ENCODE measurements at regions not wholly inside any gene's neighbourhood (a gene's known extent, or its start where the extent isn't known, plus 50 kb on each side); places are given as distances from the start of the nearest gene placed in this dataset.

DNA sequence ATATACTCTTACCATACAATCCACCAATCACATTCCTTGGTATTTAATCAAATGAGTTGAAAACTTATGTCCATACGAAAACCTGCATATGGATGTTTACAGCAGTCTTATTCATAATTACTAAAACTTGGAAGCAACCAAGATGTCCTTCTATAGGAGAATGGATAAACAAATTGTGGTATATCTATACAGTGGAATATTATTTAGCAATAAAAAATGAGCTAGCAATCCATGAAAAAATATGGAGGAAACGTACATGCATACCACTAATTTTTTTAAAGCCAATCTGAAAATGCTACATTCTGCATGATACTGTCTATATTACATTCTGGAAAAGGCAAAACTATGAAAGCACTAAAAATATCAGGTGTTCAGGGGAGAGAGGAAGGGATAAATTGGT is 73.9 kb upstream of the LPP start:
- no peak for TF ChIP-seq POLR2A (IDR thresholded peaks at IDR 0.05; ENCODE audit: low read depth, low read length)
- TF ChIP-seq CTCF (IDR thresholded peaks at IDR 0.05; ENCODE audit: extremely low read depth in 1 of 2, insufficient read depth in 1 of 2, low read depth in 1 of 2, low read length in 2 of 2) = no peak
- TF ChIP-seq JUN (IDR thresholded peaks at IDR 0.05; ENCODE audit: borderline replicate concordance, insufficient read depth, insufficient read length, low read depth) = no peak
- TF ChIP-seq EZH2 (IDR thresholded peaks at IDR 0.05; ENCODE audit: borderline replicate concordance, low read depth, low read length, severe bottlenecking) = no peak
- TF ChIP-seq, protein P1, sequence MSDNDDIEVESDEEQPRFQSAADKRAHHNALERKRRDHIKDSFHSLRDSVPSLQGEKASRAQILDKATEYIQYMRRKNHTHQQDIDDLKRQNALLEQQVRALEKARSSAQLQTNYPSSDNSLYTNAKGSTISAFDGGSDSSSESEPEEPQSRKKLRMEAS (IDR thresholded peaks at IDR 0.05; ENCODE audit: insufficient read depth, insufficient read length) = no peak
- no peak for TF ChIP-seq POLR2AphosphoS5 (IDR thresholded peaks at IDR 0.05; ENCODE audit: insufficient read depth, low read depth, low read length)
- no peak for TF ChIP-seq GATA2 (IDR thresholded peaks at IDR 0.05; ENCODE audit: insufficient read depth, insufficient read length, low read depth, low read length)
